ENCODE measurements at regions not wholly inside any gene's neighbourhood (a gene's known extent, or its start where the extent isn't known, plus 50 kb on each side); places are given as distances from the start of the nearest gene placed in this dataset.

GRCh38 chr12:107457362-107457935, 228.2 kb upstream of the PWP1 start:
- no peak overlapping the region for H3K4me3 ChIP-seq (ENCODE audit: low read length)
- no peak overlapping the region for H2AFZ ChIP-seq (ENCODE audit: low read length)
- no peaks in the 10 kb centered on the region for H3K9me3 ChIP-seq (ENCODE audit: low read length)
- no peaks in the 10 kb centered on the region for H3K9me2 ChIP-seq (replicated peaks; ENCODE audit: low read length)
- peaks cover 3% of the 10 kb centered on the region for H3K79me2 ChIP-seq (ENCODE audit: low read length)
- BruUV-seq (replicated peaks), result no TSS peak
- ATAC-seq (no peak), DNase-seq (no peak)
- H3K4me1 ChIP-seq (ENCODE audit: insufficient read depth, low read length), result peaks cover 21% of the 10 kb centered on the region
- H3K9ac ChIP-seq (ENCODE audit: low read length), result no peak overlapping the region
- ChIA-PET CTCF (no interaction called here), POLR2A (ENCODE audit: unreplicated experiment) (no interaction called here)
- no peaks in the 10 kb centered on the region for H3K36me3 ChIP-seq (ENCODE audit: low read depth, low read length)
- H3F3A ChIP-seq (ENCODE audit: low read length, unreplicated experiment), result no peaks in the 10 kb centered on the region
- no peak overlapping the region for H3K4me2 ChIP-seq (ENCODE audit: low read length)
- TF ChIP-seq EZH2phosphoT487 (IDR thresholded peaks at IDR 0.05; ENCODE audit: borderline replicate concordance, low read length), result no peak
- TF ChIP-seq EZH2 (IDR thresholded peaks at IDR 0.05; ENCODE audit: low read length, unreplicated experiment), result no peak
- TF ChIP-seq CTCF (conservative IDR thresholded peaks at IDR 0.05; ENCODE audit: low read depth, low read length), result no peak
- no peaks in the 10 kb centered on the region for H3K27me3 ChIP-seq (ENCODE audit: low read length)
- no peaks in the 10 kb centered on the region for H4K20me1 ChIP-seq (ENCODE audit: low read length)
- intact Hi-C loops (cut with micrococcal nuclease), result no loop called here
- H3K27ac ChIP-seq (ENCODE audit: low read length), result no peak overlapping the region

DNA sequence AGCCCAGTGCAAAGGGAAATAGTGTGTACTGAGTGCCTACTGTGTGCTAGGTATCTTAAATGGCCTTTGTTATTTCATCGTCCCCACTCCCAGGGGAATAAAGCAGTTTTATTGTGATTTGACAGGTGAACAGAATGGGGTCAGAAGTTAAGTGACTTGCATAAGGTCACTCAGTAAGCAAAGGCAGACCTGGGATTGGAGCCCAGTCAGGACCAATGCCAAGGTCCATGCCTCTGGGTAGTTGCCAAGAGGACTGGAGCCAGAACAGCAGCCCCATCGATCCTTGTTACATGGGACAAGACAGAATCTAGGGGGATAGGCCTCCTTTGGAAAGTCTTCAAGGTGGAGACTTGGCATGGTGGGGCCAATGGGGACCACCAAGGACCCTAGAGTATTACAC, 227.4 kb upstream of the PWP1 start:
- intact Hi-C loops (cut with micrococcal nuclease), result no loop called here
- DNase-seq, result no peak
- Histone ChIP-seq H3K4me1 (ENCODE audit: insufficient read depth, low read length) (peaks cover 21% of the 10 kb centered on the region), H3K79me2 (ENCODE audit: low read length) (peaks cover 10% of the 10 kb centered on the region), H3K9ac (ENCODE audit: low read length) (no peak overlapping the region), H3K4me3 (ENCODE audit: low read length) (no peak overlapping the region), H3F3A (ENCODE audit: low read length, unreplicated experiment) (no peaks in the 10 kb centered on the region), H3K27me3 (ENCODE audit: low read length) (no peaks in the 10 kb centered on the region), H3K4me2 (ENCODE audit: low read length) (no peak overlapping the region), H3K9me2 (replicated peaks; ENCODE audit: low read length) (no peaks in the 10 kb centered on the region), H2AFZ (ENCODE audit: low read length) (no peak overlapping the region), H3K36me3 (ENCODE audit: low read depth, low read length) (no peaks in the 10 kb centered on the region), H3K9me3 (ENCODE audit: low read length) (no peaks in the 10 kb centered on the region), H3K27ac (ENCODE audit: low read length) (no peak overlapping the region), H4K20me1 (ENCODE audit: low read length) (no peaks in the 10 kb centered on the region)
- no TSS peak for BruUV-seq (replicated peaks)
- CTCF ChIA-PET, result no interaction called here
- POLR2A ChIA-PET (ENCODE audit: unreplicated experiment), result no interaction called here
- TF ChIP-seq CTCF (conservative IDR thresholded peaks at IDR 0.05; ENCODE audit: low read depth, low read length) (no peak), EZH2 (IDR thresholded peaks at IDR 0.05; ENCODE audit: low read length, unreplicated experiment) (no peak), EZH2phosphoT487 (IDR thresholded peaks at IDR 0.05; ENCODE audit: borderline replicate concordance, low read length) (no peak)
- ATAC-seq, result no peak

DNA sequence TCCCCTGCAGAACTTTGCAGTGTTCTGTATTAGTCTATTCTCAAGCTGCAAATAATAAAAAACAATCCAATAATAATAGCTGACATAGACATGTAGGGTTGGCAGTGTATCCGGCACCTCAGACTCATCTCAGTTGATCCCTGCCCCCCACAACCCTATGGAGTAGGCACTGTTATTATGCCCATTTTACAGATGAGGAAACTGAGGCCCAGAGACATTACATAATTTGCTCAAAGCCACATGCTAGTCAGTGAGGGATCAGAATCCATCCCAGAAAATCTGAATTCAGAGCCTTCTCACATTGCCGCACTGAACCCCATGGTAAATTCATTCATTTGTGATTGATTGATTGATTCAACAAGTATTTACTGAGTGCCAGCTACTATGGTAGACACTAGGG, 226.6 kb upstream of the PWP1 start:
- Histone ChIP-seq H3K9ac (ENCODE audit: low read length) (no peak overlapping the region), H3F3A (ENCODE audit: low read length, unreplicated experiment) (no peaks in the 10 kb centered on the region), H3K4me1 (ENCODE audit: insufficient read depth, low read length) (peaks cover 21% of the 10 kb centered on the region), H3K9me3 (ENCODE audit: low read length) (no peaks in the 10 kb centered on the region), H3K27ac (ENCODE audit: low read length) (no peak overlapping the region), H3K4me3 (ENCODE audit: low read length) (no peak overlapping the region), H3K36me3 (ENCODE audit: low read depth, low read length) (no peaks in the 10 kb centered on the region), H4K20me1 (ENCODE audit: low read length) (no peaks in the 10 kb centered on the region), H3K27me3 (ENCODE audit: low read length) (no peaks in the 10 kb centered on the region), H3K9me2 (replicated peaks; ENCODE audit: low read length) (no peaks in the 10 kb centered on the region), H3K4me2 (ENCODE audit: low read length) (no peak overlapping the region), H3K79me2 (ENCODE audit: low read length) (peaks cover 12% of the 10 kb centered on the region), H2AFZ (ENCODE audit: low read length) (no peak overlapping the region)
- ATAC-seq (no peak), DNase-seq (no peak)
- no peak for TF ChIP-seq EZH2phosphoT487 (IDR thresholded peaks at IDR 0.05; ENCODE audit: borderline replicate concordance, low read length)
- CTCF ChIA-PET, result no interaction called here
- POLR2A ChIA-PET (ENCODE audit: unreplicated experiment), result no interaction called here
- BruUV-seq (replicated peaks), result no TSS peak
- intact Hi-C loops (cut with micrococcal nuclease), result no loop called here

Measured in PC-3 (cell line).